AG10803 (cell line): ENCODE measurements at regions not wholly inside any gene's neighbourhood (a gene's known extent, or its start where the extent isn't known, plus 50 kb on each side); places are given as distances from the start of the nearest gene placed in this dataset.

Experiments
- DNase-seq: peaks from one replicate; pipeline ENCODE4 v3.0.0; 2010; ENCODE audit warnings: low read depth
- H3K4me3 ChIP-seq: 2 replicates; pipeline ENCODE4 v1.5.1; 2011; ENCODE audit warnings: mild to moderate bottlenecking, low read length, control low read depth
- TF ChIP-seq, protein P1 (sequence below): conservative IDR thresholded peaks from 2 replicates; pipeline ENCODE4 v1.5.1; 2011; ENCODE audit warnings: mild to moderate bottlenecking, low read length, control low read depth, inconsistent platforms

GRCh38 chr7:142602183-142602582, 147.1 kb upstream of the PRSS1 start:
- DNase-seq: no peak
- H3K4me3 ChIP-seq: no peak overlapping the region
- TF ChIP-seq, protein P1, sequence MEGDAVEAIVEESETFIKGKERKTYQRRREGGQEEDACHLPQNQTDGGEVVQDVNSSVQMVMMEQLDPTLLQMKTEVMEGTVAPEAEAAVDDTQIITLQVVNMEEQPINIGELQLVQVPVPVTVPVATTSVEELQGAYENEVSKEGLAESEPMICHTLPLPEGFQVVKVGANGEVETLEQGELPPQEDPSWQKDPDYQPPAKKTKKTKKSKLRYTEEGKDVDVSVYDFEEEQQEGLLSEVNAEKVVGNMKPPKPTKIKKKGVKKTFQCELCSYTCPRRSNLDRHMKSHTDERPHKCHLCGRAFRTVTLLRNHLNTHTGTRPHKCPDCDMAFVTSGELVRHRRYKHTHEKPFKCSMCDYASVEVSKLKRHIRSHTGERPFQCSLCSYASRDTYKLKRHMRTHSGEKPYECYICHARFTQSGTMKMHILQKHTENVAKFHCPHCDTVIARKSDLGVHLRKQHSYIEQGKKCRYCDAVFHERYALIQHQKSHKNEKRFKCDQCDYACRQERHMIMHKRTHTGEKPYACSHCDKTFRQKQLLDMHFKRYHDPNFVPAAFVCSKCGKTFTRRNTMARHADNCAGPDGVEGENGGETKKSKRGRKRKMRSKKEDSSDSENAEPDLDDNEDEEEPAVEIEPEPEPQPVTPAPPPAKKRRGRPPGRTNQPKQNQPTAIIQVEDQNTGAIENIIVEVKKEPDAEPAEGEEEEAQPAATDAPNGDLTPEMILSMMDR: no peak

GRCh38 chr7:142598297-142598696, 151.0 kb upstream of the PRSS1 start:
- no peak overlapping the region for H3K4me3 ChIP-seq
- TF ChIP-seq, protein P1: no peak

GRCh38 chr7:142597547-142597946, 151.7 kb upstream of the PRSS1 start:
- H3K4me3 ChIP-seq: no peak overlapping the region
- DNase-seq: no peak
- TF ChIP-seq, protein P1: no peak

More at GRCh38 chr7:142598297-142598696, 151.0 kb upstream of the PRSS1 start:
- DNase-seq: no peak

- TF ChIP-seq, protein P1: no peak
- no peak overlapping the region for H3K4me3 ChIP-seq
- DNase-seq: no peak
These were observed 153.3 kb upstream of the PRSS1 start for GRCh38 chr7:142595816-142596516.

- no peak overlapping the region for H3K4me3 ChIP-seq
- no peak for DNase-seq
- TF ChIP-seq, protein P1: no peak
These were observed 155.2 kb upstream of the PRSS1 start for GRCh38 chr7:142594078-142594477.

DNA sequence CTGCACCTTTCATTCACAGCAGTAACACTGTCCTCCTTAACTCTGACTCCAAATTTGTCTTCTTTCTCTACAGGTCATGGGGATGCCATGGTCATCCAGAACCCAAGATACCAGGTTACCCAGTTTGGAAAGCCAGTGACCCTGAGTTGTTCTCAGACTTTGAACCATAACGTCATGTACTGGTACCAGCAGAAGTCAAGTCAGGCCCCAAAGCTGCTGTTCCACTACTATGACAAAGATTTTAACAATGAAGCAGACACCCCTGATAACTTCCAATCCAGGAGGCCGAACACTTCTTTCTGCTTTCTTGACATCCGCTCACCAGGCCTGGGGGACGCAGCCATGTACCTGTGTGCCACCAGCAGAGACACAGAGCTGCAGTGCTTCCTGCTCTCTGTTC, 156.2 kb upstream of the PRSS1 start:
- no peak overlapping the region for H3K4me3 ChIP-seq
- no peak for DNase-seq
- TF ChIP-seq, protein P1: no peak

DNA sequence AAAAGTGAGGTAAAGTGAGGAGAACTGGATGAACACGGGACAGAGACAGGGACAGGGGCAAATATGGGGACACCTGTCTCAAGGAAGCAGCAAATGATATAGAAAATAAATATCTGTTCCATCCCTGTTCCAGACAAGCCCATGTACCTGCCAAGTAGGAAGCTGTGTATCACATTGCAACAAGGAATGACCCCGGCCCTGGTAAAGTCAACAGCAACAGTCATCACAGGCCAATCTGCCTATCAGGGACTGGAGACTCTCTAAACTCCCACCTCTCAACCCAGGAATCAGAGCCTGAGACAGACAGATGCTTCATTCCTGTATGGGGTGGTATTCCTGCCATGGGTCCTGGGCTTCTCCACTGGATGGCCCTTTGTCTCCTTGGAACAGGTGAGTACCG, 156.6 kb upstream of the PRSS1 start:
- TF ChIP-seq, protein P1: no peak
- no peak for DNase-seq
- H3K4me3 ChIP-seq: no peak overlapping the region
